ENCODE measurements at regions not wholly inside any gene's neighbourhood (a gene's known extent, or its start where the extent isn't known, plus 50 kb on each side); places are given as distances from the start of the nearest gene placed in this dataset.

DNA sequence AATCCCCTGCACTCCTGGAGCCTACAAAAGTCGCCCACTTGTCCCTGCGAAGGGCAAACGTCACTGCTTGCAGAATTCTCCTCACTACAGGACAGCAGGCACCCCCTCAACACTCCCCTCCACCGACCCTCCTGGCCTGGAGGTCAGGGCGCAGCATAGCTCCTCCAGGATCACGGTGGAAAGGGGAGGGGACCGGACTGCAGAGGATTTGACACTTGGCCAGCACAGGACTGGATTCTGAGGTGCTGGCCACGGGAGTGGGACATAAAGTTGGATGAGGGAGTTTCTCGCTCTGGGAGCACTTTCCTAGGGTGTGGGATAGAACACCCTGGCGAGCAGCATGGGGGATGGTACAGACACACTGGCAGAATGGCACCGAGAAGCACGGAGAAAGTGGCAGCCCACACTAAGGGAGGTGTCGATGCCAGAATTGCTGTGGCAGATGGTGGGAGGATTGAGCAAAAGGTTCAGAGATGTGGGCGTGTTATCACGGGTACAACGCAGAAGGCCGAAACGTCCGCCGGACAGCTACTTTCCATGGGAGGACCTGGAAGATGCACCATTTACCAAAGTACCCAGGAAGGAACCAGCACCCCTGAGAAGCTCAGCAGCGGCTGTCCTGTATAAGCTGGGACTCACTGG lies 51.4 kb upstream of the DIO3 start:
- ChIA-PET RAD21 (ENCODE audit: low non-redundant PET in 1 of 2, low total read pairs in 2 of 2, uncharacterized antibody in 2 of 2, unreplicated experiment in 2 of 2) (no interaction called here), CTCF (no interaction called here), POLR2A (no interaction called here)
- H3K4me2 ChIP-seq (ENCODE audit: low read length): no peak overlapping the region
- H3K4me3 ChIP-seq (replicated peaks in 1 of 2; ENCODE audit: low read depth in 1 of 2, low read length in 2 of 2): no peak overlapping the region
- H3K9ac ChIP-seq (ENCODE audit: low read length): no peak overlapping the region
- no peaks in the 10 kb centered on the region for H3K79me2 ChIP-seq (ENCODE audit: insufficient read depth, low read length)
- no peaks in the 10 kb centered on the region for H3K36me3 ChIP-seq (ENCODE audit: control insufficient read depth in 1 of 2, insufficient read depth in 2 of 2, low read length in 2 of 2)
- intact Hi-C loops (cut with micrococcal nuclease): no loop called here
- H3K9me3 ChIP-seq (ENCODE audit: control insufficient read depth in 1 of 2, insufficient read depth in 1 of 2, low read depth in 1 of 2, low read length in 2 of 2): no peaks in the 10 kb centered on the region
- no peaks in the 10 kb centered on the region for H4K20me1 ChIP-seq (ENCODE audit: insufficient read depth)
- BruUV-seq (replicated peaks): no TSS peak
- no peaks in the 10 kb centered on the region for H3K9me2 ChIP-seq (ENCODE audit: insufficient read depth)
- TF ChIP-seq, protein P1, sequence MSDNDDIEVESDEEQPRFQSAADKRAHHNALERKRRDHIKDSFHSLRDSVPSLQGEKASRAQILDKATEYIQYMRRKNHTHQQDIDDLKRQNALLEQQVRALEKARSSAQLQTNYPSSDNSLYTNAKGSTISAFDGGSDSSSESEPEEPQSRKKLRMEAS (IDR thresholded peaks at IDR 0.05): no peak
- TF ChIP-seq CBX3 (IDR thresholded peaks at IDR 0.05; ENCODE audit: low read depth) (no peak), ZFX (IDR thresholded peaks at IDR 0.05) (no peak), SRF (IDR thresholded peaks at IDR 0.05; ENCODE audit: low read depth) (no peak), EGR1 (IDR thresholded peaks at IDR 0.05; ENCODE audit: low read depth) (no peak), TCF7L2 (IDR thresholded peaks at IDR 0.05; ENCODE audit: borderline replicate concordance, extremely low read depth, insufficient read depth, insufficient read length) (no peak), EZH2phosphoT487 (IDR thresholded peaks at IDR 0.05; ENCODE audit: borderline replicate concordance) (no peak), CEBPB (IDR thresholded peaks at IDR 0.05; ENCODE audit: low read depth) (no peak)
- TF ChIP-seq, protein P2, sequence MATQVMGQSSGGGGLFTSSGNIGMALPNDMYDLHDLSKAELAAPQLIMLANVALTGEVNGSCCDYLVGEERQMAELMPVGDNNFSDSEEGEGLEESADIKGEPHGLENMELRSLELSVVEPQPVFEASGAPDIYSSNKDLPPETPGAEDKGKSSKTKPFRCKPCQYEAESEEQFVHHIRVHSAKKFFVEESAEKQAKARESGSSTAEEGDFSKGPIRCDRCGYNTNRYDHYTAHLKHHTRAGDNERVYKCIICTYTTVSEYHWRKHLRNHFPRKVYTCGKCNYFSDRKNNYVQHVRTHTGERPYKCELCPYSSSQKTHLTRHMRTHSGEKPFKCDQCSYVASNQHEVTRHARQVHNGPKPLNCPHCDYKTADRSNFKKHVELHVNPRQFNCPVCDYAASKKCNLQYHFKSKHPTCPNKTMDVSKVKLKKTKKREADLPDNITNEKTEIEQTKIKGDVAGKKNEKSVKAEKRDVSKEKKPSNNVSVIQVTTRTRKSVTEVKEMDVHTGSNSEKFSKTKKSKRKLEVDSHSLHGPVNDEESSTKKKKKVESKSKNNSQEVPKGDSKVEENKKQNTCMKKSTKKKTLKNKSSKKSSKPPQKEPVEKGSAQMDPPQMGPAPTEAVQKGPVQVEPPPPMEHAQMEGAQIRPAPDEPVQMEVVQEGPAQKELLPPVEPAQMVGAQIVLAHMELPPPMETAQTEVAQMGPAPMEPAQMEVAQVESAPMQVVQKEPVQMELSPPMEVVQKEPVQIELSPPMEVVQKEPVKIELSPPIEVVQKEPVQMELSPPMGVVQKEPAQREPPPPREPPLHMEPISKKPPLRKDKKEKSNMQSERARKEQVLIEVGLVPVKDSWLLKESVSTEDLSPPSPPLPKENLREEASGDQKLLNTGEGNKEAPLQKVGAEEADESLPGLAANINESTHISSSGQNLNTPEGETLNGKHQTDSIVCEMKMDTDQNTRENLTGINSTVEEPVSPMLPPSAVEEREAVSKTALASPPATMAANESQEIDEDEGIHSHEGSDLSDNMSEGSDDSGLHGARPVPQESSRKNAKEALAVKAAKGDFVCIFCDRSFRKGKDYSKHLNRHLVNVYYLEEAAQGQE (IDR thresholded peaks at IDR 0.05; ENCODE audit: low read depth): no peak
- no peak overlapping the region for H3K27ac ChIP-seq (ENCODE audit: low read depth, low read length)
- DNase-seq (ENCODE audit: low read depth, low spot score) (no peak), ATAC-seq (no peak)
- no peaks in the 10 kb centered on the region for H3K4me1 ChIP-seq (ENCODE audit: control insufficient read depth in 1 of 2, insufficient read depth in 2 of 2, low read length in 2 of 2)
- H3K27me3 ChIP-seq (ENCODE audit: insufficient read depth, low read length): no peaks in the 10 kb centered on the region
- no peak overlapping the region for H2AFZ ChIP-seq (ENCODE audit: low read depth, low read length, poor library complexity, severe bottlenecking)
